GM19035 (cell line): ENCODE measurements at regions not wholly inside any gene's neighbourhood (a gene's known extent, or its start where the extent isn't known, plus 50 kb on each side); places are given as distances from the start of the nearest gene placed in this dataset.
"Not testable (repeated sequence)": the region's sequence is repeated elsewhere in the genome, so short reads cannot be mapped to it uniquely, and the experiment has no call there.

ENCODE experiments used
- ATAC-seq: cut with Tn5 transposase; IDR thresholded peaks from one replicate; pipeline ENCODE4 v1.9.1; 2021; ENCODE audit not compliant: unreplicated experiment

GRCh38 chr18:38257661-38258060 lies 692.1 kb upstream of the CELF4 start:
- no peak for ATAC-seq

- no peak for ATAC-seq
These were observed 690.8 kb upstream of the CELF4 start for GRCh38 chr18:38256366-38256765.

- no peak for ATAC-seq
These were observed 685.4 kb upstream of the CELF4 start for GRCh38 chr18:38250971-38251370.

GRCh38 chr18:38244480-38244879 lies 678.9 kb upstream of the CELF4 start:
- ATAC-seq: no peak

GRCh38 chr18:38243291-38243690 lies 677.7 kb upstream of the CELF4 start:
- ATAC-seq: no peak

GRCh38 chr18:38241736-38242135 lies 676.1 kb upstream of the CELF4 start:
- ATAC-seq: no peak

GRCh38 chr18:38241216-38241615 lies 675.6 kb upstream of the CELF4 start:
- ATAC-seq: no peak

GRCh38 chr18:38239606-38240005 lies 674.0 kb upstream of the CELF4 start:
- no peak for ATAC-seq

GRCh38 chr18:38237796-38238195 lies 672.2 kb upstream of the CELF4 start:
- no peak for ATAC-seq

- no peak for ATAC-seq
These were observed 656.0 kb upstream of the CELF4 start for GRCh38 chr18:38221476-38222100.

GRCh38 chr18:38198956-38199355 lies 633.4 kb upstream of the CELF4 start:
- ATAC-seq: no peak

- no peak for ATAC-seq
These were observed 632.9 kb upstream of the CELF4 start for GRCh38 chr18:38198526-38198925.

GRCh38 chr18:38186491-38186890 lies 620.9 kb upstream of the CELF4 start:
- ATAC-seq: no peak

- ATAC-seq: no peak
These were observed 609.0 kb upstream of the CELF4 start for GRCh38 chr18:38174594-38174993.

GRCh38 chr18:38174173-38174572 lies 608.6 kb upstream of the CELF4 start:
- ATAC-seq: no peak

GRCh38 chr18:38170845-38171244 lies 605.2 kb upstream of the CELF4 start:
- no peak for ATAC-seq

GRCh38 chr18:38167623-38168022 lies 602.0 kb upstream of the CELF4 start:
- no peak for ATAC-seq

- not testable (repeated sequence) for ATAC-seq
These were observed 587.5 kb upstream of the CELF4 start for GRCh38 chr18:38153116-38153515.

- no peak for ATAC-seq
These were observed 551.1 kb upstream of the CELF4 start for GRCh38 chr18:38116716-38117115.

- no peak for ATAC-seq
These were observed 549.6 kb upstream of the CELF4 start for GRCh38 chr18:38115201-38115600.

GRCh38 chr18:38087538-38087937 lies 521.9 kb upstream of the CELF4 start:
- ATAC-seq: no peak

- no peak for ATAC-seq
These were observed 515.9 kb upstream of the CELF4 start for GRCh38 chr18:38081516-38081915.

- no peak for ATAC-seq
These were observed 511.6 kb upstream of the CELF4 start for GRCh38 chr18:38077229-38077628.
